GM12878 (cell line): ENCODE measurements at regions not wholly inside any gene's neighbourhood (a gene's known extent, or its start where the extent isn't known, plus 50 kb on each side); places are given as distances from the start of the nearest gene placed in this dataset.

Experiments
- ATAC-seq: fragments of 200-7000 bp; cut with Tn5 transposase; 3 replicates; pipeline ENCODE4 v1.9.1; 2020; ENCODE audit warnings: mild to moderate bottlenecking, moderate library complexity
- BruUV-seq: library from RNA; stranded (reverse); fragments of 400-500 nt; replicated peaks from 2 replicates; lab custom pipeline; 2021; lab: Mats Ljungman, UMichigan
- CTCF ChIA-PET: fragments of 300-600 bp; sonication (Branson Sonifier 250); formaldehyde crosslinking; extraction: SDS; loops from one replicate; lab custom pipeline; 2021; ENCODE audit warnings: inconsistent platforms; lab: Yijun Ruan, JAX
- POLR2A ChIA-PET: fragments of 350-600 bp; formaldehyde crosslinking; extraction: SDS; loops from one replicate; lab custom pipeline; 2021; ENCODE audit warnings: inconsistent platforms; lab: Charles Lee
- RAD21 ChIA-PET: fragments of 300-600 bp; sonication (Branson Sonifier 250); formaldehyde crosslinking; loops from one replicate; lab custom pipeline; 2023; ENCODE audit warnings: antibody characterized with exemption; ENCODE audit not compliant: unreplicated experiment; lab: Charles Lee
- SMC1A ChIA-PET: fragments of 300-600 bp; sonication (Branson Sonifier 250); formaldehyde crosslinking; loops from one replicate; lab custom pipeline; 2023; ENCODE audit not compliant: unreplicated experiment, uncharacterized antibody; lab: Charles Lee
- DNase-seq: peaks from one replicate; pipeline ENCODE4 v3.0.0-alpha.2; 2011; ENCODE audit warnings: low read depth, low spot score
- FAIRE-seq: peaks from 3 replicates; lab custom pipeline; 2011; peaks lifted over from hg19 to GRCh38; lab: Jason Lieb, UNC
- H2AFZ ChIP-seq: 2 replicates; pipeline ENCODE4 v1.6.0; 2011; ENCODE audit warnings: low read depth, low read length, control low read depth; ENCODE audit not compliant: control insufficient read depth
- H3K27ac ChIP-seq: 2 replicates; pipeline ENCODE4 v1.5.1; 2011; ENCODE audit warnings: control low read depth; ENCODE audit not compliant: control insufficient read depth, insufficient read depth
- H3K27me3 ChIP-seq, 2 experiments: replicated peaks in 1 of 2; 2 replicates each; pipeline versions ENCODE4 v1.6.0 to v1.6.1; 2011; ENCODE audit warnings: low read length in 1 of 2; ENCODE audit not compliant: control insufficient read depth in 2 of 2, insufficient read depth in 2 of 2
- H3K36me3 ChIP-seq, 2 experiments: 2 replicates each; pipeline ENCODE4 v1.5.1; 2011; ENCODE audit warnings: low read length in 1 of 2; ENCODE audit not compliant: control insufficient read depth in 2 of 2, insufficient read depth in 2 of 2
- H3K4me1 ChIP-seq: 2 replicates; pipeline ENCODE4 v1.6.1; 2011; ENCODE audit warnings: mild to moderate bottlenecking, low read length, moderate library complexity, mixed read lengths; ENCODE audit not compliant: control insufficient read depth, insufficient read depth
- H3K4me2 ChIP-seq: 2 replicates; pipeline ENCODE4 v1.6.0; 2011; ENCODE audit warnings: control low read depth; ENCODE audit not compliant: control insufficient read depth, insufficient read depth
- H3K4me3 ChIP-seq: fragments of 200-600 bp; sonication (generic); 2 replicates; pipeline ENCODE4 v1.5.1; 2016
- H3K79me2 ChIP-seq: 2 replicates; pipeline ENCODE4 v1.6.0; 2011; ENCODE audit warnings: low read length; ENCODE audit not compliant: control insufficient read depth, insufficient read depth
- H3K9ac ChIP-seq: 2 replicates; pipeline ENCODE4 v1.8.0; 2011; ENCODE audit warnings: low read length, control low read depth, mixed read lengths; ENCODE audit not compliant: control insufficient read depth, insufficient read depth
- H3K9me3 ChIP-seq: replicated peaks from 3 replicates; pipeline ENCODE4 v1.5.1; 2011; ENCODE audit warnings: mild to moderate bottlenecking, low read length; ENCODE audit not compliant: control insufficient read depth, insufficient read depth
- H4K20me1 ChIP-seq: 2 replicates; pipeline ENCODE4 v1.6.0; 2011; ENCODE audit not compliant: control insufficient read depth, insufficient read depth
- EED ChIP-seq: sonication (generic); IDR thresholded peaks from 2 replicates; pipeline ENCODE4 v1.6.1; 2016; ENCODE audit warnings: antibody characterized with exemption, low read depth
- ETV6 ChIP-seq, 2 experiments: fragments of 450-650 bp in 1 of 2; IDR thresholded peaks in 1 of 2; conservative IDR thresholded peaks in 1 of 2; 2 replicates each; pipeline ENCODE4 v1.6.1; 2014; ENCODE audit warnings: antibody characterized with exemption in 1 of 2, borderline replicate concordance in 1 of 2, low read depth in 1 of 2, mild to moderate bottlenecking in 1 of 2, moderate library complexity in 1 of 2
- HDGF ChIP-seq: fragments of 450-650 bp; IDR thresholded peaks from 2 replicates; pipeline ENCODE4 v1.6.1; 2016; ENCODE audit warnings: antibody characterized with exemption
- STAT1 ChIP-seq: fragments of 450-650 bp; conservative IDR thresholded peaks from 2 replicates; pipeline ENCODE4 v1.6.1; 2014; ENCODE audit warnings: antibody characterized with exemption, mild to moderate bottlenecking
- STAT3 ChIP-seq: IDR thresholded peaks from 2 replicates; pipeline ENCODE4 v1.6.1; 2011; ENCODE audit warnings: low read depth, low read length, improper control_type of control experiment
- WGBS: methylation state at CpG from one replicate; pipeline ENCODE4 v1.1.6; 2016; ENCODE audit warnings: low lambda C conversion rate; ENCODE audit not compliant: insufficient replicate concordance, insufficient coverage; ENCODE audit errors: missing lambda C conversion rate; 5-methylcytosine and 5-hydroxymethylcytosine counted together
- in situ Hi-C: fragments of 300-500 bp; cut with MboI; formaldehyde crosslinking; loops from 9 replicates; pipeline ENCODE4 v1.14.3; 2018; ENCODE audit warnings: mixed read lengths
- intact Hi-C: fragments of 100-400 bp; cut with micrococcal nuclease; formaldehyde crosslinking; loops from one replicate; pipeline ENCODE4 v1.14.2; 2022; ENCODE audit not compliant: unreplicated experiment
- TF ChIP-seq, protein P1 (sequence below): fragments of 450-650 bp; formaldehyde crosslinking; IDR thresholded peaks from 2 replicates; pipeline ENCODE4 v1.4.0; 2020; ENCODE audit warnings: mild to moderate bottlenecking, moderate library complexity
- TF ChIP-seq, protein P2 (sequence below): IDR thresholded peaks from 2 replicates; pipeline ENCODE4 v1.6.1; 2011; ENCODE audit warnings: mild to moderate bottlenecking, low read depth, low read length, moderate library complexity; ENCODE audit not compliant: insufficient replicate concordance

DNA sequence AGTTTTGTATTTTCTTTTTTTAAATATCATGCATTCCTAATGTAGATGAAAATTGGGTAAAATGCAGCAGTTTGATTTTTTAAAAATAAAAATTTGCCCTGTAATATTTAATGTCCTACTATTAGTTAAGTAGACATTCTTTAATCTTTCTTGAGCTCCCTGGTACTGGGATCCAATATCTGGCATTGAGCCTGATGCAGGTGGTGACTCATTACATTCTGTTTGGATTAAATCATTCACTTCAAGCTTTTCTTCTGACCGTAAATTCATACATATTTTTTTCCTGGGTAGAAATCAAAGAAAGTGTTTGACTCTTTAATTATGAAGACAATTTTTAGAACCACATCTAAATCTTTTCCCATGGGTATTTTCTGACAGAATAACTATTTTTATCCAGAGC lies 768.8 kb upstream of the SLC35B3 start:
- Histone ChIP-seq H3K9me3 (no peaks in the 10 kb centered on the region), H3K79me2 (no peaks in the 10 kb centered on the region), H3K27me3 (no peaks in the 10 kb centered on the region), H3K9ac (no peak overlapping the region), H3K36me3 (no peaks in the 10 kb centered on the region), H3K4me2 (no peak overlapping the region), H3K4me1 (no peaks in the 10 kb centered on the region), H2AFZ (no peak overlapping the region), H3K27ac (no peak overlapping the region), H3K4me3 (no peak overlapping the region), H4K20me1 (no peaks in the 10 kb centered on the region)
- no peak for TF ChIP-seq HDGF
- TF ChIP-seq, protein P1, sequence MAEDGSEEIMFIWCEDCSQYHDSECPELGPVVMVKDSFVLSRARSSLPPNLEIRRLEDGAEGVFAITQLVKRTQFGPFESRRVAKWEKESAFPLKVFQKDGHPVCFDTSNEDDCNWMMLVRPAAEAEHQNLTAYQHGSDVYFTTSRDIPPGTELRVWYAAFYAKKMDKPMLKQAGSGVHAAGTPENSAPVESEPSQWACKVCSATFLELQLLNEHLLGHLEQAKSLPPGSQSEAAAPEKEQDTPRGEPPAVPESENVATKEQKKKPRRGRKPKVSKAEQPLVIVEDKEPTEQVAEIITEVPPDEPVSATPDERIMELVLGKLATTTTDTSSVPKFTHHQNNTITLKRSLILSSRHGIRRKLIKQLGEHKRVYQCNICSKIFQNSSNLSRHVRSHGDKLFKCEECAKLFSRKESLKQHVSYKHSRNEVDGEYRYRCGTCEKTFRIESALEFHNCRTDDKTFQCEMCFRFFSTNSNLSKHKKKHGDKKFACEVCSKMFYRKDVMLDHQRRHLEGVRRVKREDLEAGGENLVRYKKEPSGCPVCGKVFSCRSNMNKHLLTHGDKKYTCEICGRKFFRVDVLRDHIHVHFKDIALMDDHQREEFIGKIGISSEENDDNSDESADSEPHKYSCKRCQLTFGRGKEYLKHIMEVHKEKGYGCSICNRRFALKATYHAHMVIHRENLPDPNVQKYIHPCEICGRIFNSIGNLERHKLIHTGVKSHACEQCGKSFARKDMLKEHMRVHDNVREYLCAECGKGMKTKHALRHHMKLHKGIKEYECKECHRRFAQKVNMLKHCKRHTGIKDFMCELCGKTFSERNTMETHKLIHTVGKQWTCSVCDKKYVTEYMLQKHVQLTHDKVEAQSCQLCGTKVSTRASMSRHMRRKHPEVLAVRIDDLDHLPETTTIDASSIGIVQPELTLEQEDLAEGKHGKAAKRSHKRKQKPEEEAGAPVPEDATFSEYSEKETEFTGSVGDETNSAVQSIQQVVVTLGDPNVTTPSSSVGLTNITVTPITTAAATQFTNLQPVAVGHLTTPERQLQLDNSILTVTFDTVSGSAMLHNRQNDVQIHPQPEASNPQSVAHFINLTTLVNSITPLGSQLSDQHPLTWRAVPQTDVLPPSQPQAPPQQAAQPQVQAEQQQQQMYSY (CRISPR knock-in tag), result no peak
- no peak for TF ChIP-seq STAT1
- TF ChIP-seq, protein P2, sequence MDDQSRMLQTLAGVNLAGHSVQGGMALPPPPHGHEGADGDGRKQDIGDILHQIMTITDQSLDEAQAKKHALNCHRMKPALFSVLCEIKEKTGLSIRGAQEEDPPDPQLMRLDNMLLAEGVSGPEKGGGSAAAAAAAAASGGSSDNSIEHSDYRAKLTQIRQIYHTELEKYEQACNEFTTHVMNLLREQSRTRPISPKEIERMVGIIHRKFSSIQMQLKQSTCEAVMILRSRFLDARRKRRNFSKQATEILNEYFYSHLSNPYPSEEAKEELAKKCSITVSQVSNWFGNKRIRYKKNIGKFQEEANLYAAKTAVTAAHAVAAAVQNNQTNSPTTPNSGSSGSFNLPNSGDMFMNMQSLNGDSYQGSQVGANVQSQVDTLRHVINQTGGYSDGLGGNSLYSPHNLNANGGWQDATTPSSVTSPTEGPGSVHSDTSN, result no peak
- TF ChIP-seq STAT3, result no peak
- TF ChIP-seq EED, result no peak
- TF ChIP-seq ETV6 (conservative IDR thresholded peaks at IDR 0.05 in 1 of 2, IDR thresholded peaks at IDR 0.05 in 1 of 2; ENCODE audit: borderline replicate concordance in 1 of 2, low read depth in 1 of 2), result no peak
- POLR2A ChIA-PET, result no interaction called here
- SMC1A ChIA-PET, result no interaction called here
- in situ Hi-C loops (no loop called here), intact Hi-C loops (no loop called here)
- WGBS, result 42% methylated on average over 1 of the region's 1 CpG
- FAIRE-seq (no peak), DNase-seq (no peak), ATAC-seq (no peak)
- RAD21 ChIA-PET, result no interaction called here
- no TSS peak for BruUV-seq
- CTCF ChIA-PET, result no interaction called here
